PFSK-1 (cell line): ENCODE measurements at regions not wholly inside any gene's neighbourhood (a gene's known extent, or its start where the extent isn't known, plus 50 kb on each side); places are given as distances from the start of the nearest gene placed in this dataset.

Experiments
- POLR2AphosphoS5 ChIP-seq: IDR thresholded peaks from 2 replicates; pipeline ENCODE4 v1.6.1; 2012; ENCODE audit warnings: low read depth, mild to moderate bottlenecking, control low read depth, low read length, moderate library complexity
- REST ChIP-seq, 2 experiments: IDR thresholded peaks; 2 replicates each; pipeline versions ENCODE4 v1.6.1 to v1.8.0; 2011 to 2012; ENCODE audit warnings: low read depth in 2 of 2, low read length in 2 of 2, control low read depth in 1 of 2, inconsistent platforms in 1 of 2, mild to moderate bottlenecking in 1 of 2, moderate library complexity in 1 of 2; ENCODE audit not compliant: insufficient read depth in 1 of 2
- SIN3A ChIP-seq: IDR thresholded peaks from 2 replicates; pipeline ENCODE4 v1.6.1; 2012; ENCODE audit warnings: mild to moderate bottlenecking, low read length, moderate library complexity, borderline replicate concordance; ENCODE audit not compliant: insufficient read depth

- TF ChIP-seq SIN3A (no peak), REST (IDR thresholded peaks at IDR 0.05; ENCODE audit: insufficient read depth in 1 of 2, low read depth in 2 of 2, low read length in 2 of 2) (no peak), POLR2AphosphoS5 (no peak)
Observed at GRCh38 chr16:73847090-73847489, 449.5 kb upstream of the PSMD7 start.
